Nephron progenitor cell (in vitro differentiated cells): ENCODE measurements at regions not wholly inside any gene's neighbourhood (a gene's known extent, or its start where the extent isn't known, plus 50 kb on each side); places are given as distances from the start of the nearest gene placed in this dataset.
"Not testable (repeated sequence)": the region's sequence is repeated elsewhere in the genome, so short reads cannot be mapped to it uniquely, and the experiment has no call there.

Experiments used
- DNase-seq: peaks from one replicate; pipeline ENCODE4 v3.0.0; 2021
- H3K27ac Mint-ChIP-seq: 2 replicates; pipeline ENCODE4 v1.8.0; 2021; ENCODE audit warnings: mild to moderate bottlenecking, moderate library complexity, mixed read lengths
- H3K27me3 Mint-ChIP-seq: 2 replicates; pipeline ENCODE4 v1.8.0; 2021; ENCODE audit warnings: mild to moderate bottlenecking, low read depth, mixed read lengths; ENCODE audit not compliant: poor library complexity
- H3K36me3 Mint-ChIP-seq: 2 replicates; pipeline ENCODE4 v1.8.0; 2021; ENCODE audit warnings: low read depth, mixed read lengths
- H3K4me1 Mint-ChIP-seq: 2 replicates; pipeline ENCODE4 v1.8.0; 2021; ENCODE audit warnings: mixed read lengths
- H3K4me3 Mint-ChIP-seq: 2 replicates; pipeline ENCODE4 v1.8.0; 2021; ENCODE audit warnings: mild to moderate bottlenecking, moderate library complexity, mixed read lengths
- H3K9me3 Mint-ChIP-seq: 2 replicates; pipeline ENCODE4 v1.8.0; 2021; ENCODE audit warnings: mild to moderate bottlenecking, moderate library complexity, mixed read lengths
- CTCF ChIP-seq: fragments of 200-600 bp; sonication (generic); IDR thresholded peaks from 2 replicates; pipeline ENCODE4 v1.5.0; 2021; ENCODE audit warnings: antibody characterized with exemption

GRCh38 chr2:44056947-44057346 lies 61.2 kb upstream of the LRPPRC start:
- peaks cover 26% of the 10 kb centered on the region for H3K4me1 Mint-ChIP-seq
- H3K27ac Mint-ChIP-seq = no peak overlapping the region
- H3K27me3 Mint-ChIP-seq = no peaks in the 10 kb centered on the region
- no peak for DNase-seq
- H3K9me3 Mint-ChIP-seq = peaks cover 30% of the 10 kb centered on the region
- H3K4me3 Mint-ChIP-seq = no peak overlapping the region
- no peaks in the 10 kb centered on the region for H3K36me3 Mint-ChIP-seq
- no peak for TF ChIP-seq CTCF

GRCh38 chr2:44060286-44060685 lies 64.5 kb upstream of the LRPPRC start:
- not testable (repeated sequence) for H3K27me3 Mint-ChIP-seq, H3K36me3 Mint-ChIP-seq, H3K4me3 Mint-ChIP-seq, H3K27ac Mint-ChIP-seq, DNase-seq
- peaks cover 11% of the 10 kb centered on the region for H3K4me1 Mint-ChIP-seq
- H3K9me3 Mint-ChIP-seq = peaks cover 50% of the 10 kb centered on the region

GRCh38 chr2:44060990-44061389 lies 65.2 kb upstream of the LRPPRC start:
- H3K27me3 Mint-ChIP-seq = peaks cover 2% of the 10 kb centered on the region
- no peak overlapping the region for H3K4me3 Mint-ChIP-seq
- no peaks in the 10 kb centered on the region for H3K36me3 Mint-ChIP-seq
- peaks cover 4% of the 10 kb centered on the region for H3K4me1 Mint-ChIP-seq
- H3K27ac Mint-ChIP-seq = no peak overlapping the region
- no peak for TF ChIP-seq CTCF
- H3K9me3 Mint-ChIP-seq = peaks cover 56% of the 10 kb centered on the region
- no peak for DNase-seq

GRCh38 chr2:44061469-44061868 lies 65.7 kb upstream of the LRPPRC start:
- Mint-ChIP-seq H3K4me3 (no peak overlapping the region), H3K27ac (no peak overlapping the region), H3K9me3 (peaks cover 57% of the 10 kb centered on the region), H3K4me1 (no peaks in the 10 kb centered on the region), H3K27me3 (peaks cover 2% of the 10 kb centered on the region), H3K36me3 (no peaks in the 10 kb centered on the region)
- no peak for DNase-seq
- TF ChIP-seq CTCF = no peak

GRCh38 chr2:44061876-44062275 lies 66.1 kb upstream of the LRPPRC start:
- no peak for DNase-seq
- TF ChIP-seq CTCF = no peak
- Mint-ChIP-seq H3K9me3 (peaks cover 57% of the 10 kb centered on the region), H3K27ac (no peak overlapping the region), H3K27me3 (peaks cover 2% of the 10 kb centered on the region), H3K36me3 (no peaks in the 10 kb centered on the region), H3K4me3 (no peak overlapping the region), H3K4me1 (no peaks in the 10 kb centered on the region)

GRCh38 chr2:44063033-44063432 lies 67.2 kb upstream of the LRPPRC start:
- Mint-ChIP-seq H3K27ac (no peak overlapping the region), H3K9me3 (peaks cover 54% of the 10 kb centered on the region), H3K4me1 (no peaks in the 10 kb centered on the region), H3K27me3 (peaks cover 2% of the 10 kb centered on the region), H3K36me3 (no peaks in the 10 kb centered on the region), H3K4me3 (no peak overlapping the region)
- DNase-seq = no peak
- TF ChIP-seq CTCF = no peak

GRCh38 chr2:44064281-44064680 lies 68.5 kb upstream of the LRPPRC start:
- not testable (repeated sequence) for H3K27ac Mint-ChIP-seq, DNase-seq, H3K27me3 Mint-ChIP-seq, H3K36me3 Mint-ChIP-seq, H3K4me3 Mint-ChIP-seq, H3K4me1 Mint-ChIP-seq
- peaks cover 56% of the 10 kb centered on the region for H3K9me3 Mint-ChIP-seq

GRCh38 chr2:44067012-44067790 lies 71.4 kb upstream of the LRPPRC start:
- not testable (repeated sequence) for H3K27ac Mint-ChIP-seq, DNase-seq, H3K36me3 Mint-ChIP-seq

GRCh38 chr2:44067791-44068181 lies 72.0 kb upstream of the LRPPRC start:
- not testable (repeated sequence) for H3K27ac Mint-ChIP-seq, H3K36me3 Mint-ChIP-seq, H3K27me3 Mint-ChIP-seq, DNase-seq, H3K4me3 Mint-ChIP-seq, H3K4me1 Mint-ChIP-seq
- H3K9me3 Mint-ChIP-seq = peaks cover 42% of the 10 kb centered on the region

More at GRCh38 chr2:44067012-44067790, 71.4 kb upstream of the LRPPRC start:
- not testable (repeated sequence) for H3K4me1 Mint-ChIP-seq, H3K27me3 Mint-ChIP-seq, H3K4me3 Mint-ChIP-seq
- H3K9me3 Mint-ChIP-seq = peaks cover 42% of the 10 kb centered on the region
